Keratinocyte (primary cell): ENCODE measurements at regions not wholly inside any gene's neighbourhood (a gene's known extent, or its start where the extent isn't known, plus 50 kb on each side); places are given as distances from the start of the nearest gene placed in this dataset.

ENCODE experiments used
- DNase-seq: peaks from one replicate; pipeline ENCODE4 v3.0.0-alpha.2; 2011; ENCODE audit warnings: low read depth, missing footprints, low spot score
- FAIRE-seq: peaks from 2 replicates; lab custom pipeline; 2011; peaks lifted over from hg19 to GRCh38; lab: Jason Lieb, UNC
- H2AFZ ChIP-seq: 2 replicates; pipeline ENCODE4 v1.6.0; 2012; ENCODE audit warnings: low read length, control low read depth, inconsistent platforms; ENCODE audit not compliant: control insufficient read depth
- H3K27ac ChIP-seq: 2 replicates; pipeline ENCODE4 v1.5.1; 2011; ENCODE audit warnings: low read length; ENCODE audit not compliant: control insufficient read depth, insufficient read depth
- H3K27me3 ChIP-seq: 3 replicates; pipeline ENCODE4 v1.6.0; 2011; ENCODE audit warnings: low read length; ENCODE audit not compliant: control insufficient read depth, insufficient read depth; ENCODE audit errors: extremely low read depth
- H3K36me3 ChIP-seq, 2 experiments: 2 replicates in 1 of 2; 3 replicates in 1 of 2; pipeline ENCODE4 v1.5.1; 2011; ENCODE audit warnings: low read length in 2 of 2, mild to moderate bottlenecking in 1 of 2; ENCODE audit not compliant: control insufficient read depth in 2 of 2, insufficient read depth in 2 of 2; ENCODE audit errors: extremely low read depth in 1 of 2
- H3K4me1 ChIP-seq: 3 replicates; pipeline ENCODE4 v1.5.1; 2011; ENCODE audit warnings: low read length; ENCODE audit not compliant: control insufficient read depth, insufficient read depth; ENCODE audit errors: extremely low read depth
- H3K4me2 ChIP-seq: 3 replicates; pipeline ENCODE4 v1.6.0; 2011; ENCODE audit warnings: low read depth, low read length; ENCODE audit not compliant: control insufficient read depth, insufficient read depth; ENCODE audit errors: extremely low read depth
- H3K4me3 ChIP-seq, 3 experiments: fragments of 200-600 bp in 1 of 3; sonication (generic) in 1 of 3; 2 replicates in 2 of 3; 3 replicates in 1 of 3; pipeline ENCODE4 v1.5.1; 2011 to 2016; ENCODE audit warnings: low read length in 3 of 3, mild to moderate bottlenecking in 3 of 3, control low read depth in 2 of 3, inconsistent platforms in 1 of 3, low read depth in 1 of 3, mixed read lengths in 1 of 3, mixed run types in 1 of 3, moderate library complexity in 1 of 3; ENCODE audit not compliant: control insufficient read depth in 2 of 3, insufficient read depth in 2 of 3; ENCODE audit errors: extremely low read depth in 1 of 3
- H3K79me2 ChIP-seq: 2 replicates; pipeline ENCODE4 v1.6.0; 2012; ENCODE audit warnings: low read length; ENCODE audit not compliant: control insufficient read depth, insufficient read depth
- H3K9ac ChIP-seq: 3 replicates; pipeline ENCODE4 v1.6.0; 2011; ENCODE audit warnings: low read length; ENCODE audit not compliant: control insufficient read depth, insufficient read depth; ENCODE audit errors: extremely low read depth
- H3K9me1 ChIP-seq: 3 replicates; pipeline ENCODE4 v1.6.0; 2011; ENCODE audit warnings: low read length; ENCODE audit not compliant: control insufficient read depth, insufficient read depth; ENCODE audit errors: extremely low read depth
- H3K9me3 ChIP-seq: 2 replicates; pipeline ENCODE4 v1.5.1; 2012; ENCODE audit warnings: low read depth, low read length; ENCODE audit not compliant: control insufficient read depth
- H4K20me1 ChIP-seq: 3 replicates; pipeline ENCODE4 v1.6.0; 2011; ENCODE audit warnings: low read length; ENCODE audit not compliant: control insufficient read depth, insufficient read depth; ENCODE audit errors: extremely low read depth
- EZH2 ChIP-seq: IDR thresholded peaks from one replicate; pipeline ENCODE4 v1.6.1; 2012; ENCODE audit warnings: inconsistent platforms, mild to moderate bottlenecking, low read length, moderate library complexity
- dilution Hi-C: fragments of 300-500 bp; cut with MboI; formaldehyde crosslinking; loops from one replicate; pipeline ENCODE4 v1.7.0; 2020; ENCODE audit warnings: low sequenced_read_pairs; ENCODE audit not compliant: extremely low pct_ligation_motif_present
- TF ChIP-seq, protein P1 (sequence below), 3 experiments: IDR thresholded peaks in 1 of 3; conservative IDR thresholded peaks in 1 of 3; optimal IDR thresholded peaks in 1 of 3; 2 replicates in 2 of 3; 3 replicates in 1 of 3; pipeline versions ENCODE3 to v1.5.1; 2011; ENCODE audit warnings: low read length in 3 of 3, mild to moderate bottlenecking in 3 of 3, moderate library complexity in 2 of 3, control low read depth in 1 of 3, inconsistent platforms in 1 of 3; ENCODE audit not compliant: insufficient read depth in 2 of 3; ENCODE audit errors: extremely low read depth in 1 of 3

DNA sequence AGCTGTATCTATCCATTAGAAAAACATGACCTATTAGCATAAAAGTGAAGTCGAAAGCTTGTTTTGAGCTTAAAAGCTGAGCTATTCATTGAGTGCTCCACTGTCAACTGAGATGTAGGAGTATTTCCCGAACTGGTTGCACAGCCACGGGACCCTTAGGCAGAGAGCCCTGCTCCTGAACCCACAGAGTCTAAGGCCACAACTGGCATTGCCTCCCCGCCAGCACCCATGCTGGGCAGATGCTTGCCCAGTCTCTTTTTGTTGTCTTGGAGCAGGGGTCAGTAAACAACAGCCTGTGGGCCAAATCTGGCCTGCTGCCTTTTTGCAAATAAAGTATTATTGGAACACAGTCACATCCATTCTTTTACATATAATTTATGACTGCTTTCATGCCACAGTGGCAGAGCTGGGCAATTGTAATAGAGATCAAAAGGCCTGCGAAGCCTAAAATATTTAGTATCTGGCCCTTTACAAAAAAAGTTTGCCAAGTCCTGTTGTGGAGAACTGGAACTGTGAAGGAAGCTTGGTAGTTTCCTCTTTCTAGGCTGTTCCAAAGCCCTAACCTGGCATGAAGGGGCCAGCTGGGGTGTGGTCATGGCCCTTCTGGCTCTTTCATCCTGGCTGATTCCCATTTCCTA lies 58.4 kb upstream of the WAPL start:
- no peaks in the 10 kb centered on the region for H3K9me1 ChIP-seq
- no peaks in the 10 kb centered on the region for H3K36me3 ChIP-seq
- H3K4me3 ChIP-seq, result no peak overlapping the region
- no peak for DNase-seq
- no peaks in the 10 kb centered on the region for H3K9me3 ChIP-seq
- H3K9ac ChIP-seq, result no peak overlapping the region
- dilution Hi-C loops, result no loop called here
- no peaks in the 10 kb centered on the region for H4K20me1 ChIP-seq
- H2AFZ ChIP-seq, result no peak overlapping the region
- TF ChIP-seq, protein P1, sequence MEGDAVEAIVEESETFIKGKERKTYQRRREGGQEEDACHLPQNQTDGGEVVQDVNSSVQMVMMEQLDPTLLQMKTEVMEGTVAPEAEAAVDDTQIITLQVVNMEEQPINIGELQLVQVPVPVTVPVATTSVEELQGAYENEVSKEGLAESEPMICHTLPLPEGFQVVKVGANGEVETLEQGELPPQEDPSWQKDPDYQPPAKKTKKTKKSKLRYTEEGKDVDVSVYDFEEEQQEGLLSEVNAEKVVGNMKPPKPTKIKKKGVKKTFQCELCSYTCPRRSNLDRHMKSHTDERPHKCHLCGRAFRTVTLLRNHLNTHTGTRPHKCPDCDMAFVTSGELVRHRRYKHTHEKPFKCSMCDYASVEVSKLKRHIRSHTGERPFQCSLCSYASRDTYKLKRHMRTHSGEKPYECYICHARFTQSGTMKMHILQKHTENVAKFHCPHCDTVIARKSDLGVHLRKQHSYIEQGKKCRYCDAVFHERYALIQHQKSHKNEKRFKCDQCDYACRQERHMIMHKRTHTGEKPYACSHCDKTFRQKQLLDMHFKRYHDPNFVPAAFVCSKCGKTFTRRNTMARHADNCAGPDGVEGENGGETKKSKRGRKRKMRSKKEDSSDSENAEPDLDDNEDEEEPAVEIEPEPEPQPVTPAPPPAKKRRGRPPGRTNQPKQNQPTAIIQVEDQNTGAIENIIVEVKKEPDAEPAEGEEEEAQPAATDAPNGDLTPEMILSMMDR (optimal IDR thresholded peaks at IDR 0.05 in 1 of 3, IDR thresholded peaks at IDR 0.05 in 1 of 3, conservative IDR thresholded peaks at IDR 0.05 in 1 of 3; ENCODE audit: extremely low read depth in 1 of 3, insufficient read depth in 2 of 3, low read length in 3 of 3), result no peak
- no peak for TF ChIP-seq EZH2
- H3K27ac ChIP-seq, result no peak overlapping the region
- no peaks in the 10 kb centered on the region for H3K4me1 ChIP-seq
- H3K27me3 ChIP-seq, result no peaks in the 10 kb centered on the region
- H3K4me2 ChIP-seq, result no peak overlapping the region
- FAIRE-seq, result no peak
- no peaks in the 10 kb centered on the region for H3K79me2 ChIP-seq

DNA sequence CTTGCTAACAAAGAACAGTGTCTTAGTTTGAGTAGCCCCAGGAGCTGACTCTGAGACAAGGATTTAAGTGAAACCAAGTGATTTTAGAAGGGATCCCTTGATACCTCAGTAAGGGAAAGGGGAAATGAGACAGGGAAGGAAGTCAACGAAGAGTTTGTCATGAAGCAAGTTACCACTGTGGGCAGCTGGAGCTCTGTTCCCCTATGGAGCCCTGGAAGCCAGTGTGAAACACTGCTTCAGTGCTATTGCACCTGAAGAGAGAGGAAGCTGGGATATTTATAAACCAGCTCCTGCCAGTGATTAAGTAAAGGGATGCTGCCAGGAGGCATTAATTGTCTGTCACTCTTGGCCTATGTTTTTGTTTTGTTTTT lies 58.9 kb upstream of the WAPL start:
- no peak overlapping the region for H3K9ac ChIP-seq
- H3K79me2 ChIP-seq, result no peaks in the 10 kb centered on the region
- TF ChIP-seq EZH2, result no peak
- TF ChIP-seq, protein P1 (optimal IDR thresholded peaks at IDR 0.05 in 1 of 3, IDR thresholded peaks at IDR 0.05 in 1 of 3, conservative IDR thresholded peaks at IDR 0.05 in 1 of 3; ENCODE audit: extremely low read depth in 1 of 3, insufficient read depth in 2 of 3, low read length in 3 of 3), result no peak
- dilution Hi-C loops, result no loop called here
- no peaks in the 10 kb centered on the region for H3K36me3 ChIP-seq
- H3K9me1 ChIP-seq, result no peaks in the 10 kb centered on the region
- FAIRE-seq (no peak), DNase-seq (no peak)
- H3K9me3 ChIP-seq, result no peaks in the 10 kb centered on the region
- H3K4me1 ChIP-seq, result peaks cover 3% of the 10 kb centered on the region
- H3K4me3 ChIP-seq, result no peak overlapping the region
- H2AFZ ChIP-seq, result no peak overlapping the region
- no peaks in the 10 kb centered on the region for H3K27me3 ChIP-seq
- no peak overlapping the region for H3K4me2 ChIP-seq
- H3K27ac ChIP-seq, result no peak overlapping the region
- no peaks in the 10 kb centered on the region for H4K20me1 ChIP-seq
